ENCODE measurements at regions not wholly inside any gene's neighbourhood (a gene's known extent, or its start where the extent isn't known, plus 50 kb on each side); places are given as distances from the start of the nearest gene placed in this dataset.

DNA sequence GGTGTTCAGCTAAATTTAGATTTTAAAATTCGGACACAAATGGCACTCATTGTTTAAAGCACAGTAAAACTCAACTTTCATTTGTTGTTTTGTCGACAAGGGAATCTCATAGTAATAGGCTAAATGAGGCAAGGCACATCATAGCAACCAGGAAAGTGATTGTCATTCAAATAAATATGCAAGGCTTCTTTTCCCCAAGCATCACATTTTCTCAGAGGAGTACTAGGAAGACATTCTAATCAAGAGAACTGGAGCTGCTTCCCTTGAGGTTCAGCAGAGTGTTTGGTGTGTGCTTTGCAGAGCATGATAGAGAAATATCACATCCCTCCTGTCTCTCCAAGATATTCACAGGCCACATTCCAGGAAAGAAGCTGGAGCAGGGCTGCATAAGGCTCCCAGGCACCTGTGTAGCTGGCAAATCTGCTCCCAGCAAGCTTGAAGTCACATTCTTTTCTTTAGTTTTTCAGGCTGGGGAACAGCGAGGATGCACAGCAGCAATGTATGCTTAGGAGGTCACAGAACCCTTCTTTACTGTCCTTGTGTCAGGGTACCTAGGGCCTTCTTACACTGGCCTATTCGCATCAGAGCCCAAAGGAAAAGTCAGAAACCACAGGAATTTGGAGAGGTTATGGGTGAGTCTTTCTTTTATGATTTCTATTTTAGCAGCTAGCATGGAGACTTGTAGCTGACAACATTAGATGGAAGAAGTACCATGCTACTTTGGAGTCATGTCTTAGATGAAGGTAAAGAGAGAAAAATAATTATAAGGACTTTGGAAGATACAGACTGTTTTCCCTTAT is 95.9 kb upstream of the HDAC9 start:
- no peak overlapping the region for H3K27ac ChIP-seq (ENCODE audit: low read depth in 2 of 2, low read length in 2 of 2)
- TF ChIP-seq, protein P1, sequence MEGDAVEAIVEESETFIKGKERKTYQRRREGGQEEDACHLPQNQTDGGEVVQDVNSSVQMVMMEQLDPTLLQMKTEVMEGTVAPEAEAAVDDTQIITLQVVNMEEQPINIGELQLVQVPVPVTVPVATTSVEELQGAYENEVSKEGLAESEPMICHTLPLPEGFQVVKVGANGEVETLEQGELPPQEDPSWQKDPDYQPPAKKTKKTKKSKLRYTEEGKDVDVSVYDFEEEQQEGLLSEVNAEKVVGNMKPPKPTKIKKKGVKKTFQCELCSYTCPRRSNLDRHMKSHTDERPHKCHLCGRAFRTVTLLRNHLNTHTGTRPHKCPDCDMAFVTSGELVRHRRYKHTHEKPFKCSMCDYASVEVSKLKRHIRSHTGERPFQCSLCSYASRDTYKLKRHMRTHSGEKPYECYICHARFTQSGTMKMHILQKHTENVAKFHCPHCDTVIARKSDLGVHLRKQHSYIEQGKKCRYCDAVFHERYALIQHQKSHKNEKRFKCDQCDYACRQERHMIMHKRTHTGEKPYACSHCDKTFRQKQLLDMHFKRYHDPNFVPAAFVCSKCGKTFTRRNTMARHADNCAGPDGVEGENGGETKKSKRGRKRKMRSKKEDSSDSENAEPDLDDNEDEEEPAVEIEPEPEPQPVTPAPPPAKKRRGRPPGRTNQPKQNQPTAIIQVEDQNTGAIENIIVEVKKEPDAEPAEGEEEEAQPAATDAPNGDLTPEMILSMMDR (IDR thresholded peaks at IDR 0.05; ENCODE audit: borderline replicate concordance, extremely low read depth, insufficient read depth), result no peak
- intact Hi-C loops (cut with DNase I), result no loop called here
- H3K4me3 ChIP-seq (ENCODE audit: low read length in 3 of 3), result no peak overlapping the region
- H3K9me3 ChIP-seq (ENCODE audit: control insufficient read depth in 2 of 3, insufficient read depth in 1 of 3, low read length in 3 of 3), result no peaks in the 10 kb centered on the region
- H3K36me3 ChIP-seq (ENCODE audit: control insufficient read depth in 2 of 3, insufficient read depth in 3 of 3, low read length in 3 of 3), result no peaks in the 10 kb centered on the region
- H3K4me1 ChIP-seq (ENCODE audit: control insufficient read depth in 2 of 3, insufficient read depth in 2 of 3, low read depth in 1 of 3, low read length in 3 of 3), result no peaks in the 10 kb centered on the region
- DNase-seq, result no peak
- FAIRE-seq, result no peak
- no peak overlapping the region for H3K9ac ChIP-seq (ENCODE audit: low read length in 3 of 3)
- no peaks in the 10 kb centered on the region for H3K27me3 ChIP-seq (ENCODE audit: control insufficient read depth, insufficient read depth, low read length)

DNA sequence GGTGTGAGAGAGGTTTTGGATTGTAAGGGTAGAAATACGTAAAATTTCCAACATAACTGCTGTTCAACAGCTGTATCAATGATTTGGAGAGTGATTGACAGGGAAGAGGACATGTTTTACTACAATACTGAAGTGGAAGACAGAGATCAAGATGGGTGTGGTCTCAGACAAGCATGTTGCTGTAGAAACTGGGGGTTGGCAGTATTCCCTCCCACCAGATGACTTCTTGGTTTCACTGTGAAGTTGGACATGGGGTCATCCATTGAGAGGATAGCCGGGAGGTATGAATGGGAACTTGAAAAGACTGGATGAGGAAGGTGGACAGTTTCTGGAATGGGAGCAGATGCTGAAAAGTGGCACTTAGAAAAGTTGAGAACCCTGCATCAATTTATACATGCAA is 95.3 kb upstream of the HDAC9 start:
- intact Hi-C loops (cut with DNase I), result no loop called here
- TF ChIP-seq, protein P1 (IDR thresholded peaks at IDR 0.05; ENCODE audit: borderline replicate concordance, extremely low read depth, insufficient read depth), result no peak
- Histone ChIP-seq H3K4me1 (ENCODE audit: control insufficient read depth in 2 of 3, insufficient read depth in 2 of 3, low read depth in 1 of 3, low read length in 3 of 3) (no peaks in the 10 kb centered on the region), H3K9ac (ENCODE audit: low read length in 3 of 3) (no peak overlapping the region), H3K27ac (ENCODE audit: low read depth in 2 of 2, low read length in 2 of 2) (no peak overlapping the region), H3K27me3 (ENCODE audit: control insufficient read depth, insufficient read depth, low read length) (no peaks in the 10 kb centered on the region), H3K4me3 (ENCODE audit: low read length in 3 of 3) (no peak overlapping the region), H3K9me3 (ENCODE audit: control insufficient read depth in 2 of 3, insufficient read depth in 1 of 3, low read length in 3 of 3) (no peaks in the 10 kb centered on the region), H3K36me3 (ENCODE audit: control insufficient read depth in 2 of 3, insufficient read depth in 3 of 3, low read length in 3 of 3) (no peaks in the 10 kb centered on the region)
- DNase-seq (no peak), FAIRE-seq (no peak)

DNA sequence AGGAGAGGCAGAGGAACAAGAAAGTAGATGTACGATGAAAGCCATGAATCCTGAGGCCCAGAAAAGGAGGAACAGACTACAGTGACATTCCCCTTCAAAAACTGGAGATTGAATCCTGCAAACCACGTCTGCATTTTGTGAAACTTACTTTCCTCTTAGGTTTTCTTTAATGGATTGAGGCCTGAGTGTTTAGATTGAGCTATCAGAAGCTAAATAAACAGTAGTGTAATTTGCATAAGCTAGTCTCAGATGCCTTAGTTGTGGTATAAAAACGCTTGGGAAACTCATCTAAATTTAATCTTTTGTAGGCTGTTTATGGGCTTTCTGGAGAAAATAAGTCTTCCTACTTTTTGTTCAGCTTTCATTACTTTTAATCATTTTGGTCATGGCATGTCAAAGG is 94.8 kb upstream of the HDAC9 start:
- Histone ChIP-seq H3K36me3 (ENCODE audit: control insufficient read depth in 2 of 3, insufficient read depth in 3 of 3, low read length in 3 of 3) (no peaks in the 10 kb centered on the region), H3K27me3 (ENCODE audit: control insufficient read depth, insufficient read depth, low read length) (no peaks in the 10 kb centered on the region), H3K4me1 (ENCODE audit: control insufficient read depth in 2 of 3, insufficient read depth in 2 of 3, low read depth in 1 of 3, low read length in 3 of 3) (no peaks in the 10 kb centered on the region), H3K4me3 (ENCODE audit: low read length in 3 of 3) (no peak overlapping the region), H3K27ac (ENCODE audit: low read depth in 2 of 2, low read length in 2 of 2) (no peak overlapping the region), H3K9ac (ENCODE audit: low read length in 3 of 3) (no peak overlapping the region), H3K9me3 (ENCODE audit: control insufficient read depth in 2 of 3, insufficient read depth in 1 of 3, low read length in 3 of 3) (no peaks in the 10 kb centered on the region)
- no peak for FAIRE-seq
- DNase-seq, result no peak
- TF ChIP-seq, protein P1 (IDR thresholded peaks at IDR 0.05; ENCODE audit: borderline replicate concordance, extremely low read depth, insufficient read depth), result no peak
- intact Hi-C loops (cut with DNase I), result no loop called here

DNA sequence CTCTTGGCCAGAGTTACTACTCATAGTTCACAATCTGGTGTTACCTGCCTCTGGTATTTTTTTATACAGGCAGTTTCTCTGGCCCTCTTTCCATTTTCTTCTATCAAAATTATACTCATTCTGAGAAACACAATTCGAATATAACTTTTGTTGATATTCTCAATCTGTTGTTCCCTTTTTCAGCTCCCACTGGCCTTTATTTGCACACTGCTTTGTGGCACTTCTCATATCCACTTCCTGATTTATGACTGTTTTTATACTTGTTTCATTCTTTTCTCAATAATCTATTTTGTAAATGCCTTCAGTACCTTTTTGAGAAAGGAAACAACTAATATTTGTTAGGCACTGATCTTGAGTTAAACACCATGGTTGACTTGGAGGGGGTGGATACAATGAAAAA is 93.8 kb upstream of the HDAC9 start:
- FAIRE-seq (no peak), DNase-seq (no peak)
- Histone ChIP-seq H3K4me1 (ENCODE audit: control insufficient read depth in 2 of 3, insufficient read depth in 2 of 3, low read depth in 1 of 3, low read length in 3 of 3) (no peaks in the 10 kb centered on the region), H3K27ac (ENCODE audit: low read depth in 2 of 2, low read length in 2 of 2) (no peak overlapping the region), H3K9me3 (ENCODE audit: control insufficient read depth in 2 of 3, insufficient read depth in 1 of 3, low read length in 3 of 3) (no peaks in the 10 kb centered on the region), H3K36me3 (ENCODE audit: control insufficient read depth in 2 of 3, insufficient read depth in 3 of 3, low read length in 3 of 3) (no peaks in the 10 kb centered on the region), H3K9ac (ENCODE audit: low read length in 3 of 3) (no peak overlapping the region), H3K4me3 (ENCODE audit: low read length in 3 of 3) (no peak overlapping the region), H3K27me3 (ENCODE audit: control insufficient read depth, insufficient read depth, low read length) (no peaks in the 10 kb centered on the region)
- intact Hi-C loops (cut with DNase I), result no loop called here
- TF ChIP-seq, protein P1 (IDR thresholded peaks at IDR 0.05; ENCODE audit: borderline replicate concordance, extremely low read depth, insufficient read depth), result no peak

All from kidney (tissue), 13 donors.